GM12878 (cell line): ENCODE measurements at regions not wholly inside any gene's neighbourhood (a gene's known extent, or its start where the extent isn't known, plus 50 kb on each side); places are given as distances from the start of the nearest gene placed in this dataset.

Experiments used
- ATAC-seq: fragments of 200-7000 bp; cut with Tn5 transposase; 3 replicates; pipeline ENCODE4 v1.9.1; 2020; ENCODE audit warnings: mild to moderate bottlenecking, moderate library complexity
- BruUV-seq: library from RNA; stranded (reverse); fragments of 400-500 nt; replicated peaks from 2 replicates; lab custom pipeline; 2021; lab: Mats Ljungman, UMichigan
- CTCF ChIA-PET: fragments of 300-600 bp; sonication (Branson Sonifier 250); formaldehyde crosslinking; extraction: SDS; loops from one replicate; lab custom pipeline; 2021; ENCODE audit warnings: inconsistent platforms; lab: Yijun Ruan, JAX
- POLR2A ChIA-PET: fragments of 350-600 bp; formaldehyde crosslinking; extraction: SDS; loops from one replicate; lab custom pipeline; 2021; ENCODE audit warnings: inconsistent platforms; lab: Charles Lee
- RAD21 ChIA-PET: fragments of 300-600 bp; sonication (Branson Sonifier 250); formaldehyde crosslinking; loops from one replicate; lab custom pipeline; 2023; ENCODE audit warnings: antibody characterized with exemption; ENCODE audit not compliant: unreplicated experiment; lab: Charles Lee
- SMC1A ChIA-PET: fragments of 300-600 bp; sonication (Branson Sonifier 250); formaldehyde crosslinking; loops from one replicate; lab custom pipeline; 2023; ENCODE audit not compliant: unreplicated experiment, uncharacterized antibody; lab: Charles Lee
- DNase-seq: peaks from one replicate; pipeline ENCODE4 v3.0.0-alpha.2; 2011; ENCODE audit warnings: low read depth, low spot score
- FAIRE-seq: peaks from 3 replicates; lab custom pipeline; 2011; peaks lifted over from hg19 to GRCh38; lab: Jason Lieb, UNC
- H2AFZ ChIP-seq: 2 replicates; pipeline ENCODE4 v1.6.0; 2011; ENCODE audit warnings: low read depth, low read length, control low read depth; ENCODE audit not compliant: control insufficient read depth
- H3K27ac ChIP-seq: 2 replicates; pipeline ENCODE4 v1.5.1; 2011; ENCODE audit warnings: control low read depth; ENCODE audit not compliant: control insufficient read depth, insufficient read depth
- H3K27me3 ChIP-seq, 2 experiments: replicated peaks in 1 of 2; 2 replicates each; pipeline versions ENCODE4 v1.6.0 to v1.6.1; 2011; ENCODE audit warnings: low read length in 1 of 2; ENCODE audit not compliant: control insufficient read depth in 2 of 2, insufficient read depth in 2 of 2
- H3K36me3 ChIP-seq, 2 experiments: 2 replicates each; pipeline ENCODE4 v1.5.1; 2011; ENCODE audit warnings: low read length in 1 of 2; ENCODE audit not compliant: control insufficient read depth in 2 of 2, insufficient read depth in 2 of 2
- H3K4me1 ChIP-seq: 2 replicates; pipeline ENCODE4 v1.6.1; 2011; ENCODE audit warnings: mild to moderate bottlenecking, low read length, moderate library complexity, mixed read lengths; ENCODE audit not compliant: control insufficient read depth, insufficient read depth
- H3K4me2 ChIP-seq: 2 replicates; pipeline ENCODE4 v1.6.0; 2011; ENCODE audit warnings: control low read depth; ENCODE audit not compliant: control insufficient read depth, insufficient read depth
- H3K4me3 ChIP-seq: fragments of 200-600 bp; sonication (generic); 2 replicates; pipeline ENCODE4 v1.5.1; 2016
- H3K79me2 ChIP-seq: 2 replicates; pipeline ENCODE4 v1.6.0; 2011; ENCODE audit warnings: low read length; ENCODE audit not compliant: control insufficient read depth, insufficient read depth
- H3K9ac ChIP-seq: 2 replicates; pipeline ENCODE4 v1.8.0; 2011; ENCODE audit warnings: low read length, control low read depth, mixed read lengths; ENCODE audit not compliant: control insufficient read depth, insufficient read depth
- H3K9me3 ChIP-seq: replicated peaks from 3 replicates; pipeline ENCODE4 v1.5.1; 2011; ENCODE audit warnings: mild to moderate bottlenecking, low read length; ENCODE audit not compliant: control insufficient read depth, insufficient read depth
- H4K20me1 ChIP-seq: 2 replicates; pipeline ENCODE4 v1.6.0; 2011; ENCODE audit not compliant: control insufficient read depth, insufficient read depth
- HDGF ChIP-seq: fragments of 450-650 bp; IDR thresholded peaks from 2 replicates; pipeline ENCODE4 v1.6.1; 2016; ENCODE audit warnings: antibody characterized with exemption
- LARP7 ChIP-seq: fragments of 450-650 bp; IDR thresholded peaks from 2 replicates; pipeline ENCODE4 v1.6.1; 2017; ENCODE audit warnings: mild to moderate bottlenecking
- TCF12 ChIP-seq: IDR thresholded peaks from 2 replicates; pipeline ENCODE4 v1.6.1; 2011; ENCODE audit warnings: low read depth, mild to moderate bottlenecking, low read length
- WGBS: methylation state at CpG from one replicate; pipeline ENCODE4 v1.1.6; 2016; ENCODE audit warnings: low lambda C conversion rate; ENCODE audit not compliant: insufficient replicate concordance, insufficient coverage; ENCODE audit errors: missing lambda C conversion rate; 5-methylcytosine and 5-hydroxymethylcytosine counted together
- in situ Hi-C: fragments of 300-500 bp; cut with MboI; formaldehyde crosslinking; loops from 9 replicates; pipeline ENCODE4 v1.14.3; 2018; ENCODE audit warnings: mixed read lengths
- intact Hi-C: fragments of 100-400 bp; cut with micrococcal nuclease; formaldehyde crosslinking; loops from one replicate; pipeline ENCODE4 v1.14.2; 2022; ENCODE audit not compliant: unreplicated experiment
- TF ChIP-seq, protein P1 (sequence below): IDR thresholded peaks from 2 replicates; pipeline ENCODE4 v1.6.1; 2012; ENCODE audit warnings: mild to moderate bottlenecking, low read depth, low read length

GRCh38 chr4:128364565-128364964 lies 77.0 kb upstream of the PGRMC2 start (continued):
- TF ChIP-seq TCF12 (no peak), LARP7 (no peak)
- TF ChIP-seq, all 136 proteins: peak for 0

- Histone ChIP-seq H3K27me3 (no peaks in the 10 kb centered on the region), H3K27ac (no peak overlapping the region), H3K4me3 (no peak overlapping the region), H3K9me3 (no peaks in the 10 kb centered on the region), H3K4me2 (no peak overlapping the region)
- BruUV-seq = no TSS peak
- WGBS = 88% methylated on average over 6 of the region's 6 CpGs
- ATAC-seq = no peak
- no peak for DNase-seq
- POLR2A ChIA-PET = no interaction called here
- SMC1A ChIA-PET = no interaction called here
- CTCF ChIA-PET = no interaction called here
- FAIRE-seq = no peak
- no peak for TF ChIP-seq HDGF
- TF ChIP-seq, protein P1, sequence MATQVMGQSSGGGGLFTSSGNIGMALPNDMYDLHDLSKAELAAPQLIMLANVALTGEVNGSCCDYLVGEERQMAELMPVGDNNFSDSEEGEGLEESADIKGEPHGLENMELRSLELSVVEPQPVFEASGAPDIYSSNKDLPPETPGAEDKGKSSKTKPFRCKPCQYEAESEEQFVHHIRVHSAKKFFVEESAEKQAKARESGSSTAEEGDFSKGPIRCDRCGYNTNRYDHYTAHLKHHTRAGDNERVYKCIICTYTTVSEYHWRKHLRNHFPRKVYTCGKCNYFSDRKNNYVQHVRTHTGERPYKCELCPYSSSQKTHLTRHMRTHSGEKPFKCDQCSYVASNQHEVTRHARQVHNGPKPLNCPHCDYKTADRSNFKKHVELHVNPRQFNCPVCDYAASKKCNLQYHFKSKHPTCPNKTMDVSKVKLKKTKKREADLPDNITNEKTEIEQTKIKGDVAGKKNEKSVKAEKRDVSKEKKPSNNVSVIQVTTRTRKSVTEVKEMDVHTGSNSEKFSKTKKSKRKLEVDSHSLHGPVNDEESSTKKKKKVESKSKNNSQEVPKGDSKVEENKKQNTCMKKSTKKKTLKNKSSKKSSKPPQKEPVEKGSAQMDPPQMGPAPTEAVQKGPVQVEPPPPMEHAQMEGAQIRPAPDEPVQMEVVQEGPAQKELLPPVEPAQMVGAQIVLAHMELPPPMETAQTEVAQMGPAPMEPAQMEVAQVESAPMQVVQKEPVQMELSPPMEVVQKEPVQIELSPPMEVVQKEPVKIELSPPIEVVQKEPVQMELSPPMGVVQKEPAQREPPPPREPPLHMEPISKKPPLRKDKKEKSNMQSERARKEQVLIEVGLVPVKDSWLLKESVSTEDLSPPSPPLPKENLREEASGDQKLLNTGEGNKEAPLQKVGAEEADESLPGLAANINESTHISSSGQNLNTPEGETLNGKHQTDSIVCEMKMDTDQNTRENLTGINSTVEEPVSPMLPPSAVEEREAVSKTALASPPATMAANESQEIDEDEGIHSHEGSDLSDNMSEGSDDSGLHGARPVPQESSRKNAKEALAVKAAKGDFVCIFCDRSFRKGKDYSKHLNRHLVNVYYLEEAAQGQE = no peak
- TF ChIP-seq, all 136 proteins: peak for 0
- Histone ChIP-seq H3K36me3 (no peaks in the 10 kb centered on the region), H2AFZ (no peak overlapping the region), H3K4me1 (no peaks in the 10 kb centered on the region), H4K20me1 (no peaks in the 10 kb centered on the region), H3K79me2 (no peaks in the 10 kb centered on the region), H3K9ac (no peak overlapping the region)
- in situ Hi-C loops (no loop called here), intact Hi-C loops (no loop called here)
- RAD21 ChIA-PET = no interaction called here
These were observed 76.4 kb upstream of the PGRMC2 start for GRCh38 chr4:128363966-128364365.
